ENCODE measurements at regions not wholly inside any gene's neighbourhood (a gene's known extent, or its start where the extent isn't known, plus 50 kb on each side); places are given as distances from the start of the nearest gene placed in this dataset.
A peak's percentile ranks its signal among the peaks of the same experiment; 100 is the strongest.

- no peak for DNase-seq (ENCODE audit: low read depth)
- H3K4me3 ChIP-seq (ENCODE audit: low read depth, low read length), result no peak overlapping the region
These were observed 77.4 kb upstream of the MROH9 start for GRCh38 chr1:170857955-170858354.

- DNase-seq (ENCODE audit: low read depth), result no peak
- H3K4me3 ChIP-seq (ENCODE audit: low read depth, low read length), result no peak overlapping the region
These were observed 71.7 kb upstream of the MROH9 start for GRCh38 chr1:170863621-170864020.

GRCh38 chr1:170864238-170864637 is 71.1 kb upstream of the MROH9 start:
- no peak overlapping the region for H3K4me3 ChIP-seq (ENCODE audit: low read depth, low read length)
- peak; percentile 10 for DNase-seq (ENCODE audit: low read depth)

- DNase-seq (ENCODE audit: low read depth), result no peak
- no peak overlapping the region for H3K4me3 ChIP-seq (ENCODE audit: low read depth, low read length)
These were observed 70.3 kb upstream of the MROH9 start for GRCh38 chr1:170864876-170865538.

GRCh38 chr1:170866646-170867045 is 68.7 kb upstream of the MROH9 start:
- H3K4me3 ChIP-seq (ENCODE audit: low read depth, low read length), result no peak overlapping the region
- no peak for DNase-seq (ENCODE audit: low read depth)

GRCh38 chr1:170871868-170872267 is 63.5 kb upstream of the MROH9 start:
- H3K4me3 ChIP-seq (ENCODE audit: low read depth, low read length), result no peak overlapping the region
- DNase-seq (ENCODE audit: low read depth), result no peak

- no peak overlapping the region for H3K4me3 ChIP-seq (ENCODE audit: low read depth, low read length)
- no peak for DNase-seq (ENCODE audit: low read depth)
These were observed 62.7 kb upstream of the MROH9 start for GRCh38 chr1:170872663-170873062.

- H3K4me3 ChIP-seq (ENCODE audit: low read depth, low read length), result no peak overlapping the region
- no peak for DNase-seq (ENCODE audit: low read depth)
These were observed 60.7 kb upstream of the MROH9 start for GRCh38 chr1:170874671-170875070.

GRCh38 chr1:170881268-170882265 is 53.8 kb upstream of the MROH9 start:
- peak overlapping the region; percentile 12 for H3K4me3 ChIP-seq (ENCODE audit: low read depth, low read length)

More at GRCh38 chr1:170881268-170882265, 53.8 kb upstream of the MROH9 start:
- DNase-seq (ENCODE audit: low read depth), result peak; percentile 19
